ENCODE measurements at regions not wholly inside any gene's neighbourhood (a gene's known extent, or its start where the extent isn't known, plus 50 kb on each side); places are given as distances from the start of the nearest gene placed in this dataset.

DNA sequence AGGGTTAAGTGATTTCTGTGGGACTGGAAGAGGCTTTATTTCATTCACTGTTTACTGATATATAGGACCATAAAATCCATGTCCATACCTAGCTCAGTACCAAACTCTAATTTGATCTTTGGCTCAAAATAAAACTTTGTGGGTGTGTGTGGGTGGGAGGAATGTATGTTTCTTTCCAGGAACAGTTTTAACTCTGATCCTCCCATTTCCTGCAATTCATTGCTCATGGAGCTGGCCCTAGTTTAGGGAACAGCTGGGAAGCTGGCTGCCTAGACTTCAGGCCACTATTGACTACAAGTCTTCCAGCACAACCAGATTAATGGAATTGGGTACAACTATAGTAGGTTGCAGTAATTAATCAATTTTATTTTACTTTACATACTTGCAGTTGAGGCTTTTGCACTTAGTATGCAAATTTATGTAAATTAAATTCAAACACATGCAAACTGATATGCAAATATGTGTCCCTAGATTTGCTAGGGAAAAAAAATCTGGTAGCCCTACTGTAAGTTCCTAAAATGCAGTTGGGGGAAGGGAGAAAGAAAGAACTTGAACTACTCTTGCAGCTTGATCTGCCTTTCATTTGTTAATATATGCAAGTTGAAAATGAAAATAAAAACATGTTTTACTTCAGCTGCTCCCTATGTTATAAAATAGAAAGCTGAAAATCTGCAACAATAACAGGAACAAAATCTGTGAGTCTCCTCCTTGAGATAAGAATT, 1070.3 kb upstream of the CELF4 start:
- Histone ChIP-seq H3K9me3 (no peaks in the 10 kb centered on the region), H3K4me1 (no peaks in the 10 kb centered on the region), H3K4me3 (ENCODE audit: low read depth, low read length) (no peak overlapping the region), H3K27me3 (replicated peaks; ENCODE audit: control insufficient read depth, insufficient read depth, low read length) (no peaks in the 10 kb centered on the region), H3K36me3 (ENCODE audit: control insufficient read depth, insufficient read depth, low read length) (no peaks in the 10 kb centered on the region)
- intact Hi-C loops (cut with micrococcal nuclease; ENCODE audit: unreplicated experiment), result no loop called here
- DNase-seq, result no peak
- Mint-ChIP-seq H3K4me1 (ENCODE audit: low read depth, unreplicated experiment) (no peaks in the 10 kb centered on the region), H3K27me3 (ENCODE audit: insufficient read depth, unreplicated experiment) (no peaks in the 10 kb centered on the region), H3K9me3 (ENCODE audit: unreplicated experiment) (peaks cover 13% of the 10 kb centered on the region), H3K27ac (ENCODE audit: unreplicated experiment) (no peak overlapping the region), H3K4me3 (ENCODE audit: unreplicated experiment) (no peak overlapping the region), H3K36me3 (ENCODE audit: insufficient read depth, unreplicated experiment) (no peaks in the 10 kb centered on the region)
- ChIA-PET CTCF (no interaction called here), POLR2A (no interaction called here)
- TF ChIP-seq, protein P1, sequence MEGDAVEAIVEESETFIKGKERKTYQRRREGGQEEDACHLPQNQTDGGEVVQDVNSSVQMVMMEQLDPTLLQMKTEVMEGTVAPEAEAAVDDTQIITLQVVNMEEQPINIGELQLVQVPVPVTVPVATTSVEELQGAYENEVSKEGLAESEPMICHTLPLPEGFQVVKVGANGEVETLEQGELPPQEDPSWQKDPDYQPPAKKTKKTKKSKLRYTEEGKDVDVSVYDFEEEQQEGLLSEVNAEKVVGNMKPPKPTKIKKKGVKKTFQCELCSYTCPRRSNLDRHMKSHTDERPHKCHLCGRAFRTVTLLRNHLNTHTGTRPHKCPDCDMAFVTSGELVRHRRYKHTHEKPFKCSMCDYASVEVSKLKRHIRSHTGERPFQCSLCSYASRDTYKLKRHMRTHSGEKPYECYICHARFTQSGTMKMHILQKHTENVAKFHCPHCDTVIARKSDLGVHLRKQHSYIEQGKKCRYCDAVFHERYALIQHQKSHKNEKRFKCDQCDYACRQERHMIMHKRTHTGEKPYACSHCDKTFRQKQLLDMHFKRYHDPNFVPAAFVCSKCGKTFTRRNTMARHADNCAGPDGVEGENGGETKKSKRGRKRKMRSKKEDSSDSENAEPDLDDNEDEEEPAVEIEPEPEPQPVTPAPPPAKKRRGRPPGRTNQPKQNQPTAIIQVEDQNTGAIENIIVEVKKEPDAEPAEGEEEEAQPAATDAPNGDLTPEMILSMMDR (IDR thresholded peaks at IDR 0.05; ENCODE audit: insufficient read depth in 1 of 2, low read depth in 1 of 2, low read length in 1 of 2, severe bottlenecking in 1 of 2, unreplicated experiment in 1 of 2), result no peak
- BruUV-seq (replicated peaks), result no TSS peak

DNA sequence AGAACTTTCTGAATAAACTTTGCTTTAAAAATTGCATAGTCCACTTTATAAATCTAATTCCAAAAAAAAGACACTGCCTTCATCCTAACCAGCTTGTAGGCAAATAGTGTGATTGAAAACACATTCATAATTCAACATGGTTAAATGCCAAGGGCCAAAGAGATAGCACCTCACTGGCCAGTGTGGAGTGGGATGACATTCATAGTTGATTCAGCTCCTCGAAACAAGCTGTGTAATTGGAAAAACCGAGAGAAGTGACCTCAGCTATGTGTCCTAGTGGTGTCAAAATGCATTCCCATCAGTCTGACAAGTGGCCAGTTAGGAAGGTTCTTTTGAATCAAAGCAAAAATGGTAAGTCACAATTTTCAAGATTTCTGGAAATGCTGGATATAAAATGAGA, 1068.5 kb upstream of the CELF4 start:
- no peaks in the 10 kb centered on the region for H3K4me1 Mint-ChIP-seq (ENCODE audit: low read depth, unreplicated experiment)

DNA sequence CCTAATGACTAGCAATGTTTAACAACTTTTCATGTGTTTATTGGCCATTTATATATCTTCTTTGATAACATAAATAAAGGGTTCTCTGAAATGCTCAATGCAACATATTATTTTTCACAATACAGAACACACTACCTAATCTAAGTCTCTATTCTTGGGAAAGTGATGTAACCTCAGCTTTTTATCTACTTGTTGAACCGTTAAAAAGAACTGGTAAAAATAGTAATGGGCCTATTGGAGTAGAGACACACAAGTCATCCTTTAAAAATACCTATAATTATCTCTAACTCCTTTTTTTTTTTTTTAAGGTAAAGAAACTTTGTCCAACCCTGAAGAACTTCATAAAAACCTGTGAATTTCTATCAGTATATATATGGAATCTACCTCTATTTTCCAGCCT, 1067.7 kb upstream of the CELF4 start:
- ChIA-PET CTCF (no interaction called here), POLR2A (no interaction called here)
- Mint-ChIP-seq H3K36me3 (ENCODE audit: insufficient read depth, unreplicated experiment) (no peaks in the 10 kb centered on the region), H3K27me3 (ENCODE audit: insufficient read depth, unreplicated experiment) (no peaks in the 10 kb centered on the region), H3K4me3 (ENCODE audit: unreplicated experiment) (no peak overlapping the region), H3K9me3 (ENCODE audit: unreplicated experiment) (no peaks in the 10 kb centered on the region), H3K27ac (ENCODE audit: unreplicated experiment) (no peak overlapping the region), H3K4me1 (ENCODE audit: low read depth, unreplicated experiment) (no peaks in the 10 kb centered on the region)
- no peak overlapping the region for H3K4me3 ChIP-seq (ENCODE audit: low read depth, low read length)
- DNase-seq, result no peak
- no peaks in the 10 kb centered on the region for H3K36me3 ChIP-seq (ENCODE audit: control insufficient read depth, insufficient read depth, low read length)
- no peaks in the 10 kb centered on the region for H3K9me3 ChIP-seq
- H3K4me1 ChIP-seq, result no peaks in the 10 kb centered on the region
- intact Hi-C loops (cut with micrococcal nuclease; ENCODE audit: unreplicated experiment), result no loop called here
- BruUV-seq (replicated peaks), result no TSS peak
- TF ChIP-seq, protein P1 (IDR thresholded peaks at IDR 0.05; ENCODE audit: insufficient read depth in 1 of 2, low read depth in 1 of 2, low read length in 1 of 2, severe bottlenecking in 1 of 2, unreplicated experiment in 1 of 2), result no peak
- H3K27me3 ChIP-seq (replicated peaks; ENCODE audit: control insufficient read depth, insufficient read depth, low read length), result no peaks in the 10 kb centered on the region

More for the DNA sequence above, 1068.5 kb upstream of the CELF4 start:
- Histone ChIP-seq H3K36me3 (ENCODE audit: control insufficient read depth, insufficient read depth, low read length) (no peaks in the 10 kb centered on the region), H3K4me3 (ENCODE audit: low read depth, low read length) (no peak overlapping the region), H3K4me1 (no peaks in the 10 kb centered on the region), H3K9me3 (no peaks in the 10 kb centered on the region), H3K27me3 (replicated peaks; ENCODE audit: control insufficient read depth, insufficient read depth, low read length) (no peaks in the 10 kb centered on the region)
- H3K27me3 Mint-ChIP-seq (ENCODE audit: insufficient read depth, unreplicated experiment), result no peaks in the 10 kb centered on the region
- DNase-seq, result no peak
- peaks cover 7% of the 10 kb centered on the region for H3K9me3 Mint-ChIP-seq (ENCODE audit: unreplicated experiment)
- H3K27ac Mint-ChIP-seq (ENCODE audit: unreplicated experiment), result no peak overlapping the region
- H3K4me3 Mint-ChIP-seq (ENCODE audit: unreplicated experiment), result no peak overlapping the region
- no TSS peak for BruUV-seq (replicated peaks)
- ChIA-PET CTCF (no interaction called here), POLR2A (no interaction called here)
- TF ChIP-seq, protein P1 (IDR thresholded peaks at IDR 0.05; ENCODE audit: insufficient read depth in 1 of 2, low read depth in 1 of 2, low read length in 1 of 2, severe bottlenecking in 1 of 2, unreplicated experiment in 1 of 2), result no peak
- intact Hi-C loops (cut with micrococcal nuclease; ENCODE audit: unreplicated experiment), result no loop called here
- no peaks in the 10 kb centered on the region for H3K36me3 Mint-ChIP-seq (ENCODE audit: insufficient read depth, unreplicated experiment)

Measured in Caco-2 (cell line).